ENCODE measurements at regions not wholly inside any gene's neighbourhood (a gene's known extent, or its start where the extent isn't known, plus 50 kb on each side); places are given as distances from the start of the nearest gene placed in this dataset.

GRCh38 chr2:57902578-57902977 lies 144.0 kb upstream of the VRK2 start:
- peaks cover 6% of the 10 kb centered on the region for H3K4me1 Mint-ChIP-seq
- no peak overlapping the region for H3K4me3 Mint-ChIP-seq
- no peaks in the 10 kb centered on the region for H3K9me3 Mint-ChIP-seq
- H3K27ac Mint-ChIP-seq, result no peak overlapping the region
- DNase-seq (ENCODE audit: low spot score in 2 of 2, unreplicated experiment in 2 of 2), result no peak
- H3K36me3 Mint-ChIP-seq, result no peaks in the 10 kb centered on the region
- H3K27me3 Mint-ChIP-seq (ENCODE audit: low read depth), result no peaks in the 10 kb centered on the region
- TF ChIP-seq CTCF (IDR thresholded peaks at IDR 0.05; ENCODE audit: unreplicated experiment), result no peak

- no peak for DNase-seq (ENCODE audit: low spot score in 2 of 2, unreplicated experiment in 2 of 2)
- Mint-ChIP-seq H3K9me3 (no peaks in the 10 kb centered on the region), H3K4me3 (no peak overlapping the region), H3K27me3 (ENCODE audit: low read depth) (no peaks in the 10 kb centered on the region), H3K36me3 (no peaks in the 10 kb centered on the region), H3K4me1 (peaks cover 6% of the 10 kb centered on the region), H3K27ac (peak overlapping the region; percentile 55)
- peak; percentile 60 for TF ChIP-seq CTCF (IDR thresholded peaks at IDR 0.05; ENCODE audit: unreplicated experiment)
These were observed 140.4 kb upstream of the VRK2 start for GRCh38 chr2:57906152-57906732.

GRCh38 chr2:57907411-57907810 lies 139.2 kb upstream of the VRK2 start:
- no peak for DNase-seq (ENCODE audit: low spot score in 2 of 2, unreplicated experiment in 2 of 2)
- H3K27ac Mint-ChIP-seq, result no peak overlapping the region
- TF ChIP-seq CTCF (IDR thresholded peaks at IDR 0.05; ENCODE audit: unreplicated experiment), result no peak
- H3K4me1 Mint-ChIP-seq, result peaks cover 6% of the 10 kb centered on the region
- H3K36me3 Mint-ChIP-seq, result no peaks in the 10 kb centered on the region
- H3K9me3 Mint-ChIP-seq, result no peaks in the 10 kb centered on the region
- H3K27me3 Mint-ChIP-seq (ENCODE audit: low read depth), result no peaks in the 10 kb centered on the region
- no peak overlapping the region for H3K4me3 Mint-ChIP-seq

GRCh38 chr2:57908736-57909161 lies 137.9 kb upstream of the VRK2 start:
- DNase-seq (ENCODE audit: low spot score in 2 of 2, unreplicated experiment in 2 of 2), result no peak
- H3K27me3 Mint-ChIP-seq (ENCODE audit: low read depth), result no peaks in the 10 kb centered on the region
- H3K4me1 Mint-ChIP-seq, result peaks cover 6% of the 10 kb centered on the region
- H3K4me3 Mint-ChIP-seq, result no peak overlapping the region
- no peaks in the 10 kb centered on the region for H3K9me3 Mint-ChIP-seq
- H3K27ac Mint-ChIP-seq, result no peak overlapping the region
- no peaks in the 10 kb centered on the region for H3K36me3 Mint-ChIP-seq
- no peak for TF ChIP-seq CTCF (IDR thresholded peaks at IDR 0.05; ENCODE audit: unreplicated experiment)

- Mint-ChIP-seq H3K4me3 (no peak overlapping the region), H3K9me3 (no peaks in the 10 kb centered on the region), H3K27ac (no peak overlapping the region), H3K27me3 (ENCODE audit: low read depth) (no peaks in the 10 kb centered on the region), H3K4me1 (no peaks in the 10 kb centered on the region), H3K36me3 (no peaks in the 10 kb centered on the region)
- TF ChIP-seq CTCF (IDR thresholded peaks at IDR 0.05; ENCODE audit: unreplicated experiment), result no peak
- no peak for DNase-seq (ENCODE audit: low spot score in 2 of 2, unreplicated experiment in 2 of 2)
These were observed 128.5 kb upstream of the VRK2 start for GRCh38 chr2:57918126-57918525.
